Suprapubic skin (tissue), 4 donors: ENCODE measurements at regions not wholly inside any gene's neighbourhood (a gene's known extent, or its start where the extent isn't known, plus 50 kb on each side); places are given as distances from the start of the nearest gene placed in this dataset.

Experiments
- DNase-seq, 2 donors: peaks; one replicate each; pipeline ENCODE4 v3.0.0-alpha.2; 2019; ENCODE audit warnings: low spot score in 2 of 2
- H3K27ac ChIP-seq: fragments of 200-600 bp; sonication (generic); one replicate; pipeline ENCODE4 v1.5.1; 2019
- H3K27me3 ChIP-seq: fragments of 200-600 bp; sonication (generic); one replicate; pipeline ENCODE4 v1.5.1; 2019
- H3K36me3 ChIP-seq: fragments of 200-600 bp; sonication (generic); one replicate; pipeline ENCODE4 v1.5.1; 2019
- H3K4me1 ChIP-seq: fragments of 200-600 bp; sonication (generic); one replicate; pipeline ENCODE4 v1.5.1; 2019
- H3K4me3 ChIP-seq: fragments of 200-600 bp; sonication (generic); one replicate; pipeline ENCODE4 v1.5.1; 2019; ENCODE audit warnings: mild to moderate bottlenecking
- H3K9me3 ChIP-seq: fragments of 200-600 bp; sonication (generic); one replicate; pipeline ENCODE4 v1.5.1; 2019
- EP300 ChIP-seq: sonication (generic); formaldehyde crosslinking; IDR thresholded peaks from one replicate; pipeline ENCODE4 v1.6.1; 2017; ENCODE audit warnings: antibody characterized with exemption
- POLR2A ChIP-seq, 2 donors: fragments of 450-650 bp; IDR thresholded peaks; one replicate each; pipeline ENCODE4 v1.6.1; 2017; ENCODE audit warnings: antibody characterized with exemption in 2 of 2, mild to moderate bottlenecking in 2 of 2, moderate library complexity in 2 of 2
- POLR2AphosphoS5 ChIP-seq, 3 donors: sonication (generic); formaldehyde crosslinking; IDR thresholded peaks; one replicate each; pipeline ENCODE4 v1.6.1; 2017; ENCODE audit warnings: antibody characterized with exemption in 3 of 3
- WGBS: methylation state at CpG from one replicate; pipeline ENCODE4 v1.1.5; 2018; 5-methylcytosine and 5-hydroxymethylcytosine counted together
- TF ChIP-seq, protein P1 (sequence below), 2 donors: fragments of 200-600 bp in 1 of 2; fragments of 450-650 bp in 1 of 2; sonication (generic) in 1 of 2; IDR thresholded peaks; one replicate each; pipeline ENCODE4 v1.5.1; 2016 to 2019; ENCODE audit warnings: antibody characterized with exemption in 2 of 2, mild to moderate bottlenecking in 1 of 2, moderate library complexity in 1 of 2

DNA sequence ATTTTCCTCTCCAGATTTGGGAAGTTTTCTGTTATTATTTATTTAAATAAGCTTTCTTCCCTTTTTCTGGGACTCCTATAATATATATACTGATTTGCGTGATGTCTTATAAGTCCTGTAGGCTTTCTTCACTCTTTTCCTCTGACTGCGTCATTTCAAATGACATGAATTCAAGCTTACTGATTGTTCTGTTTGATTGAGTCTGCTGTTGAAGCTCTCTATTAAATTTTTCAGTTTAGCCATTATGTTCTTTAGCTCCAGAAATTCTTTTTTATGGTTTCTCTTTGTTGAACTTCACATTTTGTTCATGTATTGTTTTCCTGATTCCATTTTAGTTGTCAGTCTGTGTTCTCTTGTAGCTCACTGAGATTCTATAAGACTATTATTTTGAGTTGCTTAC, 135.8 kb upstream of the PRR23C start:
- TF ChIP-seq POLR2AphosphoS5 (IDR thresholded peaks at IDR 0.05) (no peak), POLR2A (IDR thresholded peaks at IDR 0.05) (no peak), EP300 (no peak)
- TF ChIP-seq, protein P1, sequence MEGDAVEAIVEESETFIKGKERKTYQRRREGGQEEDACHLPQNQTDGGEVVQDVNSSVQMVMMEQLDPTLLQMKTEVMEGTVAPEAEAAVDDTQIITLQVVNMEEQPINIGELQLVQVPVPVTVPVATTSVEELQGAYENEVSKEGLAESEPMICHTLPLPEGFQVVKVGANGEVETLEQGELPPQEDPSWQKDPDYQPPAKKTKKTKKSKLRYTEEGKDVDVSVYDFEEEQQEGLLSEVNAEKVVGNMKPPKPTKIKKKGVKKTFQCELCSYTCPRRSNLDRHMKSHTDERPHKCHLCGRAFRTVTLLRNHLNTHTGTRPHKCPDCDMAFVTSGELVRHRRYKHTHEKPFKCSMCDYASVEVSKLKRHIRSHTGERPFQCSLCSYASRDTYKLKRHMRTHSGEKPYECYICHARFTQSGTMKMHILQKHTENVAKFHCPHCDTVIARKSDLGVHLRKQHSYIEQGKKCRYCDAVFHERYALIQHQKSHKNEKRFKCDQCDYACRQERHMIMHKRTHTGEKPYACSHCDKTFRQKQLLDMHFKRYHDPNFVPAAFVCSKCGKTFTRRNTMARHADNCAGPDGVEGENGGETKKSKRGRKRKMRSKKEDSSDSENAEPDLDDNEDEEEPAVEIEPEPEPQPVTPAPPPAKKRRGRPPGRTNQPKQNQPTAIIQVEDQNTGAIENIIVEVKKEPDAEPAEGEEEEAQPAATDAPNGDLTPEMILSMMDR (IDR thresholded peaks at IDR 0.05): no peak
- 98% methylated on average over 2 of the region's 2 CpGs for WGBS
- no peak for DNase-seq
- H3K4me3 ChIP-seq: no peak overlapping the region
- no peaks in the 10 kb centered on the region for H3K4me1 ChIP-seq
- no peaks in the 10 kb centered on the region for H3K9me3 ChIP-seq
- H3K27me3 ChIP-seq: no peaks in the 10 kb centered on the region
- H3K27ac ChIP-seq: no peak overlapping the region
- no peaks in the 10 kb centered on the region for H3K36me3 ChIP-seq

- Histone ChIP-seq H3K9me3 (no peaks in the 10 kb centered on the region), H3K4me3 (no peak overlapping the region), H3K4me1 (no peaks in the 10 kb centered on the region), H3K27me3 (no peaks in the 10 kb centered on the region), H3K36me3 (no peaks in the 10 kb centered on the region), H3K27ac (no peak overlapping the region)
- no peak for DNase-seq
- WGBS: 57% methylated on average over 2 of the region's 2 CpGs
- TF ChIP-seq, protein P1 (IDR thresholded peaks at IDR 0.05): no peak
- TF ChIP-seq EP300: no peak
- TF ChIP-seq POLR2AphosphoS5 (IDR thresholded peaks at IDR 0.05): no peak
- no peak for TF ChIP-seq POLR2A (IDR thresholded peaks at IDR 0.05)
Measured at GRCh38 chr3:139182143-139182542, 137.5 kb upstream of the PRR23C start.

DNA sequence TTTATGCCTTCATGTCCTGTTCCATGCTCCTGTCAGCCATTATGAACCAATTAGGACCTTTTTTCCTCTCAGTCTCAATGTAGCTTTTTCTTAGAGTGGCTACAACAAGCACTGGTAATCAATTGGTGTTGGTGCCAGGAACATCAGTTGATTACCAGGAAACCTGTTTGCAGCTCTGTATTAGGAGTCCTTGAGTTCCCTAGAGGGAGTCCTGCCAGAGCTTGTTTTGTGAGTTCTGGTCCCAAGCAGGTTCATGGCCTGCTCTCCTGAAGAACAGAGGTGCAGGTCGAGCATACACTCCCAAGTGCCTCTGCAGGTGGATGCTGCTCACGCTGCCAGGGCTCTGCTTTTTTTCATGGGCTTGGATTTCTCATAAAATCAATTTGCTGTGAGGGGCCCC, 137.9 kb upstream of the PRR23C start:
- H3K27ac ChIP-seq: no peak overlapping the region
- no peaks in the 10 kb centered on the region for H3K36me3 ChIP-seq
- H3K4me3 ChIP-seq: no peak overlapping the region
- no peaks in the 10 kb centered on the region for H3K4me1 ChIP-seq
- no peaks in the 10 kb centered on the region for H3K9me3 ChIP-seq
- 55% methylated on average over 2 of the region's 2 CpGs for WGBS
- H3K27me3 ChIP-seq: no peaks in the 10 kb centered on the region
- TF ChIP-seq POLR2A (IDR thresholded peaks at IDR 0.05) (no peak), POLR2AphosphoS5 (IDR thresholded peaks at IDR 0.05) (no peak), EP300 (no peak)
- TF ChIP-seq, protein P1 (IDR thresholded peaks at IDR 0.05): no peak
- no peak for DNase-seq

DNA sequence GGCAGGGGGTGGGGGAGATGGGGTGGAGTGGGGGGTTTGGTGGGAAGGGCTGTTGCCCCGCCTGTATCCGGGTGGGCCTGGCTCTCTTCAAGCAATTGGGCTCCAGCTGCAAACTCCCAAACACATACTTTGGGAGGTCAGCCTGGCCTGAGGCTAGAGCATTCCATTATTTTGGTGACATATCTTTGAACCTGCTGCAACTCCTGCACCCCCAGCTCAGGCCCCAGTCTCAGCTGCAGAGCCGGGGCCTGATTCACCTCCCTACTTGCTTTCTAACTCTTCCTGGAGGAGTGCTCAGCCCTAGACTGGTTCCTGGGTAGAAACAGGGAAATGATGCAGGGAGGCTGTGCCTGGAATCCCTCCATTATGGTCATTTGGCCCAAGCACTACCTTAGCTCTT, 140.8 kb upstream of the PRR23C start:
- no peak for DNase-seq
- WGBS: 63% methylated on average over 3 of the region's 3 CpGs
- Histone ChIP-seq H3K4me1 (no peaks in the 10 kb centered on the region), H3K4me3 (no peak overlapping the region), H3K36me3 (no peaks in the 10 kb centered on the region), H3K9me3 (no peaks in the 10 kb centered on the region), H3K27me3 (no peaks in the 10 kb centered on the region), H3K27ac (no peak overlapping the region)
- TF ChIP-seq, protein P1 (IDR thresholded peaks at IDR 0.05): no peak
- TF ChIP-seq POLR2A (IDR thresholded peaks at IDR 0.05) (no peak), POLR2AphosphoS5 (IDR thresholded peaks at IDR 0.05) (no peak), EP300 (no peak)

GRCh38 chr3:139187154-139187553, 142.5 kb upstream of the PRR23C start:
- Histone ChIP-seq H3K9me3 (no peaks in the 10 kb centered on the region), H3K27ac (no peak overlapping the region), H3K27me3 (no peaks in the 10 kb centered on the region), H3K4me3 (no peak overlapping the region), H3K36me3 (no peaks in the 10 kb centered on the region), H3K4me1 (no peaks in the 10 kb centered on the region)
- TF ChIP-seq POLR2A (IDR thresholded peaks at IDR 0.05): no peak
- TF ChIP-seq EP300: no peak
- no peak for TF ChIP-seq POLR2AphosphoS5 (IDR thresholded peaks at IDR 0.05)
- TF ChIP-seq, protein P1 (IDR thresholded peaks at IDR 0.05): no peak
- WGBS: 30% methylated on average over 1 of the region's 1 CpG
- no peak for DNase-seq
